Hepatocyte (in vitro differentiated cells): ENCODE measurements at regions not wholly inside any gene's neighbourhood (a gene's known extent, or its start where the extent isn't known, plus 50 kb on each side); places are given as distances from the start of the nearest gene placed in this dataset.

Experiments
- EZH2 ChIP-seq: fragments of 200-600 bp; sonication (generic); IDR thresholded peaks from 2 replicates; pipeline ENCODE4 v1.6.1; 2016; ENCODE audit warnings: antibody characterized with exemption, mild to moderate bottlenecking, borderline replicate concordance
- EZH2phosphoT487 ChIP-seq: fragments of 200-600 bp; sonication (generic); IDR thresholded peaks from one replicate; pipeline ENCODE4 v1.6.1; 2018; ENCODE audit warnings: antibody characterized with exemption, mild to moderate bottlenecking, low read depth, moderate library complexity; ENCODE audit not compliant: unreplicated experiment, severe bottlenecking
- TF ChIP-seq, protein P1 (sequence below): fragments of 200-600 bp; sonication (generic); IDR thresholded peaks from 2 replicates; pipeline ENCODE4 v1.5.1; 2016; ENCODE audit warnings: antibody characterized with exemption, mild to moderate bottlenecking; ENCODE audit not compliant: poor library complexity

DNA sequence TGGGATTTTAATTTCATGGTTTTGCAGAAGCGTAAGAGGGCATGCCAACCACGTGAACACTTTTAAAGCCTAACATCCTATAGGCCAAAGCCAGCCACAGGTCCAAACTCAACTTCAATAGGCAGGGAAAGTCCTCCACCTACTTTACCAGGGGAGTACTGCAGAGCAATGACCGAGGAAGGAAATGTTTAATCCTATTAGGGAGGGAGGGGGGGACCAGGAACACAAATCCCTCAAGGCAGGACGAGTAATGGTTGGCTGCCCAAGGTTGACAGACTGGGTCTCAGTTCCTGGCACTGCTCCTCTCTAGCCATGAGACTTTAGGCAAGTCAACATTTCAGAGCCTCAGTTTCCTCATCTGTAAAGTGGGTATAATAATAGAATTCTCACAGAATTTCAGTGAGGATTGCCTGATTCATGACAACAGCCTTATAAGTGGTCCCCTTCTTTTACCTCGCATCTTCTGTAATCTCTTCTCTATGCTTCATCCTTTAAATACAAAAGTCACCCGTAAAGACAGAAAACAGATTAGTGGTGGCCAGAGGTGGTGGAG, 315.8 kb downstream of the HAPSTR1 start:
- TF ChIP-seq, protein P1, sequence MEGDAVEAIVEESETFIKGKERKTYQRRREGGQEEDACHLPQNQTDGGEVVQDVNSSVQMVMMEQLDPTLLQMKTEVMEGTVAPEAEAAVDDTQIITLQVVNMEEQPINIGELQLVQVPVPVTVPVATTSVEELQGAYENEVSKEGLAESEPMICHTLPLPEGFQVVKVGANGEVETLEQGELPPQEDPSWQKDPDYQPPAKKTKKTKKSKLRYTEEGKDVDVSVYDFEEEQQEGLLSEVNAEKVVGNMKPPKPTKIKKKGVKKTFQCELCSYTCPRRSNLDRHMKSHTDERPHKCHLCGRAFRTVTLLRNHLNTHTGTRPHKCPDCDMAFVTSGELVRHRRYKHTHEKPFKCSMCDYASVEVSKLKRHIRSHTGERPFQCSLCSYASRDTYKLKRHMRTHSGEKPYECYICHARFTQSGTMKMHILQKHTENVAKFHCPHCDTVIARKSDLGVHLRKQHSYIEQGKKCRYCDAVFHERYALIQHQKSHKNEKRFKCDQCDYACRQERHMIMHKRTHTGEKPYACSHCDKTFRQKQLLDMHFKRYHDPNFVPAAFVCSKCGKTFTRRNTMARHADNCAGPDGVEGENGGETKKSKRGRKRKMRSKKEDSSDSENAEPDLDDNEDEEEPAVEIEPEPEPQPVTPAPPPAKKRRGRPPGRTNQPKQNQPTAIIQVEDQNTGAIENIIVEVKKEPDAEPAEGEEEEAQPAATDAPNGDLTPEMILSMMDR = no peak
- TF ChIP-seq EZH2 (no peak), EZH2phosphoT487 (no peak)
